H7 (cell line): ENCODE measurements at regions not wholly inside any gene's neighbourhood (a gene's known extent, or its start where the extent isn't known, plus 50 kb on each side); places are given as distances from the start of the nearest gene placed in this dataset.
"Not testable (repeated sequence)": the region's sequence is repeated elsewhere in the genome, so short reads cannot be mapped to it uniquely, and the experiment has no call there.

ENCODE experiments used
- DNase-seq: peaks from one replicate; pipeline ENCODE4 v3.0.0; 2012
- H3K27me3 ChIP-seq: 2 replicates; pipeline ENCODE4 v1.6.0; 2011; ENCODE audit warnings: mild to moderate bottlenecking, low read length; ENCODE audit not compliant: control insufficient read depth, insufficient read depth
- H3K36me3 ChIP-seq: replicated peaks from 2 replicates; pipeline ENCODE4 v1.5.1; 2011; ENCODE audit warnings: low read length; ENCODE audit not compliant: control insufficient read depth, insufficient read depth
- H3K4me3 ChIP-seq: 2 replicates; pipeline ENCODE4 v1.5.1; 2011; ENCODE audit warnings: low read depth, mild to moderate bottlenecking, control low read depth, low read length, moderate library complexity; ENCODE audit not compliant: insufficient read depth

GRCh38 chr6:169019727-169020491 is 233.7 kb downstream of the THBS2 start:
- Histone ChIP-seq H3K36me3 (no peaks in the 10 kb centered on the region), H3K4me3 (no peak overlapping the region), H3K27me3 (no peaks in the 10 kb centered on the region)
- DNase-seq: peak; percentile 64

DNA sequence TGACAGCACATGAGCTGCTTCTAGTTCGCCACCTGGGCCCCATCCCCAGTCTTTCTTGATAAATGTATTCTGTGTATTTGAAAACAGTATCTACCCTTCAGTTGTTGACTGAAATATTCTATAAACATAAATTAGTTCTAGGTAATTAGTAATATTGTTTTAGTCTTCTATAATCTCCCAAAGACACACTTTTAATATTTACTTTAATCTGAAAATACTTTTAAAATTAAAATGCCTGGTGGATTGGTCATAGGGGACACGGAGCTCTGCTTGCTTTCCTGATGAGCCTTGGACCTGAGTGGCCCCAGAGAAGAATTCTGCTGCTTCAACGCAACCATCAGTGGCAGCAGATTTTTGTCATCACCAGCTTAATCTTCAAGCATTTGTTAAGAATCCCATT is 234.5 kb downstream of the THBS2 start:
- Histone ChIP-seq H3K4me3 (no peak overlapping the region), H3K27me3 (no peaks in the 10 kb centered on the region), H3K36me3 (no peaks in the 10 kb centered on the region)
- DNase-seq: no peak

DNA sequence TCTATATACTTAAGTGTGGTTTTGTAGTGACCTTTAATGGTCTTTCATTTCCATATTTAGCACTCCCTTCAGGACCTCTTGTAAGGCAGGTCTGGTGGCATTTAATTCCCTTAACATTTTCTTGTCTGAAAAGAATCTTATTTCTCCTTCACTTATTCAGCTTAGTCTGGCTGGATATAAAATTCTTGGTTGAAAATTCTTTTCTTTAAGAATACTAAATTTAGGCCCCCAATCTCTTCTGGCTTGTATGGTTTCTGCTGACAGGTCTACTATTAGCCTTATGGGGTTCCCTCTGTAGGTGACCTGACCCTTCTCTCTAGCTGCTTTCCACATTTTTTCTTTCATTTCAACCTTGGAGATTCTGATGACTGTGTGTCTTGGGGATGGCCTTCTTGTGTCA is 236.9 kb downstream of the THBS2 start:
- no peak overlapping the region for H3K4me3 ChIP-seq
- no peaks in the 10 kb centered on the region for H3K36me3 ChIP-seq
- no peaks in the 10 kb centered on the region for H3K27me3 ChIP-seq
- DNase-seq: no peak

DNA sequence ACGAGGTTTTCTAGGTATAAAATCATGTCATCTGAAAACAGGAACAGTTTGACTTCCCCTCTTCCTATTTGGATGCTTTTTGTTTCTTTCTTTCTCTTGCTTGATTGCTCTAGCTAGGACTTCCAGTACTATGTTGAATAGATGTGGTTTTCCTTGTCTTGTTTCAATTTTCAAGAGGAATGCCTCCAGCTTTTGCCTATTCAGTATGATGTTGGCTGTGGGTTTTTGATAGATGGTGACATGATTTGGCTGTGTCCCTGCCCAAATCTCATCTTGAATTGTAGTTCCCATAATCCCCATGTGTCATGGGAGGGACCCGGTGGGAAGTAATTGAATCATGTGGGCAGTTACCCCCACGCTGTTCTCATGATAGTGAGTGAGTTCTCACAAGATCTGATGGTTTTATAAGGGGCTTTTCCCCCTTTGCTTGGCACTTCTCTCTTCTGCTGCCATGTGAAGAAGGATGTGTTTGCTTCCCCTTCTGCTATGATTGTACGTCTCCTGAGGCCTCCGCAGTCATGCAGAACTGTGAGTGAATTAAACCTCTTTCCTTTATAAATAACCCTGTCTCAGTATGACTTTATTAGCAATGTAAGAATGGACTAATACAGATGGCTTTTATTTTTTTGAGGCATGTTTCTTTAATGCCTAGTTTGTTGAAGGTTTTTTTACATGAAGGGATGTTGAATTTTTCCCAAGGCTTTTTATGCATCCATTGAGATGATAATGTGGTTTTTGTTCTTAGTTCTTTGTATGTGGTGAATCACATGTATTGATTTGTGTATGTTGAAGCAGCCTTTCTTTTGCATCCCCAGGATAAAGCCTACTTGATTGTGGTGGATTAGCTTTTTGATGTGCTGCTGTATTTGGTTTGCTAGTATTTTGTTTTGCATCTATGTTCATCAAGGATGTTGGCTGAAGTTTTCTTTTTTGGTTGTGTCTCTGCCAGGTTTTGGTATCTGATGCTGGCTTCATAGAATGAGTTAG is 239.1 kb downstream of the THBS2 start:
- H3K27me3 ChIP-seq: no peaks in the 10 kb centered on the region
- no peak for DNase-seq
- no peak overlapping the region for H3K4me3 ChIP-seq
- no peaks in the 10 kb centered on the region for H3K36me3 ChIP-seq

DNA sequence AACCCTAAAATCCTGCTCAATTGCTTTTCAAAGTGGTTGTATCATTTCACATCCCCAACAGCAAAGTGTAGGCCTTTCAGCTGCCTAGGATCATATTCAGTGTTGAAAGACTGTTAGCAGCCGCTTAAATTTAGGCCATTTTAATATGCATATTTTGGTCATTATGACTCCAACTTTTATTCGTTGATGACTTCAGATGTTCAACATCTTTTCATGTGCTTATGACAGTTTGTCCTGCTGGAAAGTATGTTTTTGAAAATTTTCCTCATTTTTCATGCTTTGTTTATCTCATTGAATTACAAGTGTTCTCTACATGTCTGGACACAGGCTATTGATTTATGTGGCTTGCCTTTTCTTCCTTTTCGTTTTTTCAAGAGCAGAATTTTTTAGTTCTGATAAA is 244.0 kb downstream of the THBS2 start:
- H3K36me3 ChIP-seq: no peaks in the 10 kb centered on the region
- DNase-seq: no peak
- H3K27me3 ChIP-seq: no peaks in the 10 kb centered on the region
- H3K4me3 ChIP-seq: no peak overlapping the region

DNA sequence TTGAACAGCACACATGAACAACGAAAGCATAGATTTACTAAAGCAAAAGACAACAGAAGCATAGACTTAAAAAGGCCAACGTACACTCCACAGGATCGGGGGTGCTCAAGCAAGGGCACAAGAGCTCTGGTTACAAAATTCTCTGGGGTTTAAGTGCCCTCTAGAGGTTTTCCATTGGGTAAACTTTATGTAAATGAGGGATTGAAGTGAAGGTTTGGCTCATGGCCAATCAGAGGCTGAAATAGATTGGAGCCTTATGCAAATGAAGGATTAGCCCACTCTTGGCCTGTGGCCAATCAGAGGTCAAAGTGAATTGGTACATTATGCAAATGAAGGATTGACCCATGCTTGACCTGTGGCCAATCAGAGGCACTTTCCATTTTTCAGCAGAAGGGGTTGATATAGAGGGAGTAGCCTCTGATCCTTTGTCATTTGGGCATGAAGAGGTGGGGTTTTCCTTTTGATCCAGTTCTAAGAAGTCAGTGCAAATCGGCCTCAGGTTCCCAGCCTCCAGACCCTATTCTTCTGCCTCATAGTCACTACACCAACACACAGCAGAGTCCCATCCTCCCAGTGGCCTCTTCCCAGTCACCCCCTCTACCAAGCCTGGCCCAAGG is 244.9 kb downstream of the THBS2 start:
- Histone ChIP-seq H3K36me3 (no peaks in the 10 kb centered on the region), H3K27me3 (no peaks in the 10 kb centered on the region), H3K4me3 (no peak overlapping the region)
- no peak for DNase-seq

DNA sequence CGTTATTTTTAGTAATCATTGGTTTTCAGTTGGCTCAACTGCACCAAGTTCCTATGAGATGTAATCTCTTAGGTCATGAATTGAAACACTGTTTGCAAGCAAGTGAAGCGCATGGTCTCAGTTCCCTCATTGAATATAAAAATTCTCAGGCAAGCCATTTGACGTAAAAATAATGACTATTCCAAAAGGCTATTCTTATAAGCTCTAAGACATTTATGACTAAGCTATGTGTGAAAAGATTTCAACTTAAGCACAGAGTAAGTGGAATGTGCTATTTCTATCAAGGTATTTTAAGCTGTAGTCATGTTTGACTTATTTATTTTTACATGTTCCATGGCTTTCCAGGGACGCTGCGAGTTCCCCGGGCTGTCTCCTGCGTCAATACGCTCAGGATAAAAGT is 248.5 kb downstream of the THBS2 start:
- Histone ChIP-seq H3K27me3 (no peaks in the 10 kb centered on the region), H3K4me3 (no peak overlapping the region), H3K36me3 (no peaks in the 10 kb centered on the region)
- no peak for DNase-seq

- Histone ChIP-seq H3K36me3 (no peaks in the 10 kb centered on the region), H3K4me3 (no peak overlapping the region), H3K27me3 (no peaks in the 10 kb centered on the region)
- DNase-seq: no peak
Observed at GRCh38 chr6:169000022-169000421, 253.6 kb downstream of the THBS2 start.

DNA sequence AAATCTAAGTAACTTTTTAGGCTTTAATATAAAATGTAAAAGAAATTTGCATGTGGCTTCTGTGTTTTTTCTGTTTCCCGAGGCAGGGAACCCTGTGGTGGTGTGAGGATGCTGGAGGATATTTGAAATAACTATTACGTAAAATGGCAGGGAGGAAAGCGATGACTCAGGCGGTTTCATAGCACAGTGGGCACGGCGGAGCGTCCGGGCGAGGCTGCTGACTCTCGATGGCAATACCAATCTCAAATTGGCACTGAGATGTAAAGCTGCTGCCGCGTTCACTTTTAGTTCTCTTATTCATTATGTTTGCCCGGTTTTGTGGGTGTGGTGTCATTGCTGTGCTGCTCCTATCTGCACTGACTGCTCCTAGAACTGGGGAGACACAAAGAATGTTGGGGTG is 254.3 kb downstream of the THBS2 start:
- Histone ChIP-seq H3K4me3 (no peak overlapping the region), H3K36me3 (no peaks in the 10 kb centered on the region), H3K27me3 (no peaks in the 10 kb centered on the region)
- DNase-seq: no peak

- Histone ChIP-seq H3K27me3 (no peaks in the 10 kb centered on the region), H3K36me3 (no peaks in the 10 kb centered on the region), H3K4me3 (no peak overlapping the region)
- no peak for DNase-seq
Observed at GRCh38 chr6:168996356-168996625, 257.4 kb downstream of the THBS2 start.

- Histone ChIP-seq H3K4me3 (no peak overlapping the region), H3K27me3 (no peaks in the 10 kb centered on the region), H3K36me3 (no peaks in the 10 kb centered on the region)
- DNase-seq: no peak
Observed at GRCh38 chr6:168995526-168996355, 257.9 kb downstream of the THBS2 start.

GRCh38 chr6:168994956-168995355 is 258.7 kb downstream of the THBS2 start:
- no peaks in the 10 kb centered on the region for H3K27me3 ChIP-seq
- H3K36me3 ChIP-seq: no peaks in the 10 kb centered on the region
- H3K4me3 ChIP-seq: no peak overlapping the region
- DNase-seq: no peak

- Histone ChIP-seq H3K4me3 (no peak overlapping the region), H3K27me3 (no peaks in the 10 kb centered on the region), H3K36me3 (no peaks in the 10 kb centered on the region)
- no peak for DNase-seq
Observed at GRCh38 chr6:168992446-168993144, 261.1 kb downstream of the THBS2 start.

GRCh38 chr6:168991695-168992094 is 262.0 kb downstream of the THBS2 start:
- not testable (repeated sequence) for H3K27me3 ChIP-seq, H3K36me3 ChIP-seq, H3K4me3 ChIP-seq
- DNase-seq: peak; percentile 30
